ENCODE measurements at regions not wholly inside any gene's neighbourhood (a gene's known extent, or its start where the extent isn't known, plus 50 kb on each side); places are given as distances from the start of the nearest gene placed in this dataset.

DNA sequence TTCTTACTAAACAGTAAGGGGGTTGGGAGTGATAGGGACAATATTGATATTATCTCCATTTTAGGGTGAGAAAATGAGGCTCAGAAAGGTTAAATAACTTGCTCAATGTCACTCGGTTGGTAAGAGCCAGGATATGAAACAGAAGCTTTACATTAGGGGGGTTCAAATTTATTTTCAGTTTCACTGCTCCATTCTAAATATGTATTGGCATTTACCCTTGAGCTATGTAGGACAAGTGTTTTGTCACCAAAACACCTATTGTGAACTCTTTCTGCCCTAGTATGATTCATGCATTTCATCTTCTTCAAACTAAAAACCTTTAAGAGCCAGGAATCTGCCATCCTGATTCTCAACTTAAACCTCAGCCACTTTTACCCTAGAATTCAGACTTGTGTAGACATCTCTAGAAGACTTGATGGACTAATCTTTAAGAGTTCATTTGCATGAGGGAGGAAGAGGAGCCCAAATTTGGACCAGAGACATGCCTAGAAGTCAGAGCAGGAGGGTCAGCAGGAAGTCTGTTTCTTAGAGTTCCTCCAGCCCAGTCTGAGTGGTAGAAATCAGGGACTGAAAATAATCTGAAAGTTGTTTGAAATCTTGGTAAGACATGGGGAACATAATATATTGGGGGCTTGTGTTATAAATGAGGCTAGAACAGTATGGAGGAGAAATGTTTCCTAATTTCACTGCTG is 129.4 kb upstream of the ATP5MC3 start:
- DNase-seq: no peak
- peaks cover 25% of the 10 kb centered on the region for H3K4me1 Mint-ChIP-seq
- H3K27ac Mint-ChIP-seq: no peak overlapping the region
- H3K4me3 Mint-ChIP-seq: no peak overlapping the region
- no peaks in the 10 kb centered on the region for H3K9me3 Mint-ChIP-seq
- no peak for TF ChIP-seq CTCF (IDR thresholded peaks at IDR 0.05)
- peaks cover 45% of the 10 kb centered on the region for H3K27me3 Mint-ChIP-seq (ENCODE audit: low read depth, poor library complexity)
- H3K36me3 Mint-ChIP-seq (ENCODE audit: low read depth): no peaks in the 10 kb centered on the region

DNA sequence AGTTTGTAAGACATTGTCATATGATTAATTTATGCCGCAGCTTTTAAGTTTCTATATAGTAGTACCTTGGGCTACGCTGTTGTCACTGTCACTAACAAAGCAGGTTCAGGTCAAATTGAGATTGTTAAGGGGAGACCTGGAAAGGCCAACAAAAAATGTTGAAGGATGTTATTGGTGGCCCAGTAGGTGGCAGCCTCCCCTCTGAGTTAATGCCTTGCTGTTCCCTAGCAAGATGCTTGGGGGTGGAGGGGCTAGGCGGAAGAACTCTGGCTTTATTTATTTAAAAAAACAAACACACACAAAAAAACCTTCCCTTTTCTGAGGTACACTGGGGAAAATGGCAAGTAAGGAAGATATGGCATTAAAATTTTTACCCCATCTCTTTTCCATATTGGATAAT is 128.3 kb upstream of the ATP5MC3 start:
- H3K9me3 Mint-ChIP-seq: no peaks in the 10 kb centered on the region
- peak; percentile 59 for TF ChIP-seq CTCF (IDR thresholded peaks at IDR 0.05)
- no peak overlapping the region for H3K4me3 Mint-ChIP-seq
- peaks cover 45% of the 10 kb centered on the region for H3K27me3 Mint-ChIP-seq (ENCODE audit: low read depth, poor library complexity)
- no peaks in the 10 kb centered on the region for H3K36me3 Mint-ChIP-seq (ENCODE audit: low read depth)
- peaks cover 25% of the 10 kb centered on the region for H3K4me1 Mint-ChIP-seq
- DNase-seq: peak; percentile 44
- no peak overlapping the region for H3K27ac Mint-ChIP-seq

DNA sequence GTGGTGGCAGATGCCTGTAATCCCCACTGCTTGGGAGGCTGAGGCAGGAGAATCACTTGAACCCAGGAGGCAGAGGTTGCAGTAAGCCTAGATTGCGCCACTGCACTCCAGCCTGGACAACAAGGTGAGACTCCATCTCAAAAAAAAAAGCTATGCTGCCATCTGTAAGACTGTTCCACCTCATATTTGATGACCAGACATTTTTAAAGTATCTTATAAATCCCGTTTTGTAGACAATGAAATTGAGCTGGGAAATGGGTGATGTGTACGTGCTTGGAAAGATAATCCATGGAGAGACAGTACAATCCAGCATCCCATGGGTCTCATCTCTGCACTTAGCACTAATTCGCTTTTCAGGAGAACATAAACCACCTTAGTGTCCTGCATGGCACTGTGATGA is 126.5 kb upstream of the ATP5MC3 start:
- H3K36me3 Mint-ChIP-seq (ENCODE audit: low read depth): no peaks in the 10 kb centered on the region
- no peaks in the 10 kb centered on the region for H3K9me3 Mint-ChIP-seq
- peaks cover 46% of the 10 kb centered on the region for H3K27me3 Mint-ChIP-seq (ENCODE audit: low read depth, poor library complexity)
- no peak for TF ChIP-seq CTCF (IDR thresholded peaks at IDR 0.05)
- H3K27ac Mint-ChIP-seq: no peak overlapping the region
- no peak overlapping the region for H3K4me3 Mint-ChIP-seq
- no peak for DNase-seq
- H3K4me1 Mint-ChIP-seq: peaks cover 25% of the 10 kb centered on the region

DNA sequence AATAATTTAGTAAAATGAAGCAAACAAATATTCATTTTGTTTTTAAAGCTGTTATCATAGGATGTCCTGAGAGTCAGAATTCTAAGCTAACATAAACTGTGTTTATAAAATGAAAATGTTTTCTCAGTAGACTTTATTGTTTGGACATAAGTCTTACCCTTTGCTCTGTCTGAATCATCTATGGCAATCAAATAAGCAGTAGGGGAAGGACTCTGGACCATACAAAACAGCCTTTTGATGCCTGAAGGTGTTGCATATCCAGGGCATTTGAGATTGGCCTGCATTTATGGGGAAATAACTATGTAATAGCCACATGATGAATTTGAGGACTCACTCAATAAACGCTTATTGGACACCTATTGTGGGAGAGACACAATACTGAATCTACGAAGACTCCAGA is 123.0 kb upstream of the ATP5MC3 start:
- no peak overlapping the region for H3K27ac Mint-ChIP-seq
- H3K27me3 Mint-ChIP-seq (ENCODE audit: low read depth, poor library complexity): peaks cover 39% of the 10 kb centered on the region
- H3K36me3 Mint-ChIP-seq (ENCODE audit: low read depth): no peaks in the 10 kb centered on the region
- no peak overlapping the region for H3K4me3 Mint-ChIP-seq
- DNase-seq: no peak
- no peak for TF ChIP-seq CTCF (IDR thresholded peaks at IDR 0.05)
- H3K9me3 Mint-ChIP-seq: no peaks in the 10 kb centered on the region
- peaks cover 14% of the 10 kb centered on the region for H3K4me1 Mint-ChIP-seq

DNA sequence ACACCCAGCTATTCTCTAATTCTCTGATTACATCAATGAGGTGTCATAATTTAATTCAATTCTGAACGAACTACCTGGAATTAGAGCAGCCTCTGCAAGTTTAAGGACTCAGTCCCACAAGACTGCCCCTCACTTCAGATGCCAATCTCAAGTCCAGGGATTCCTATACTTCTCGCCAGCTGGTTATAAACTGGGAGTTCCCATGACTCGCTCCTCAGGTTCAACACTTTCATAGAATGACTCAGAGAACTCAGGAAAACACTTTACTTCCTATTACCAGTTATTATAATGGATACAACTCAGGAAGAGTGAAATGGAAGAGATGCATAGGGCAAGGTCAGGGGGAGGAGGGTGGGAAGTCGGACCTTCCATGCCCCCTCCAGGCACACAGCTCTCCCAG is 112.3 kb upstream of the ATP5MC3 start:
- Mint-ChIP-seq H3K27ac (no peak overlapping the region), H3K36me3 (ENCODE audit: low read depth) (no peaks in the 10 kb centered on the region), H3K4me1 (no peaks in the 10 kb centered on the region), H3K27me3 (ENCODE audit: low read depth, poor library complexity) (peaks cover 12% of the 10 kb centered on the region), H3K4me3 (no peak overlapping the region), H3K9me3 (peaks cover 17% of the 10 kb centered on the region)
- no peak for TF ChIP-seq CTCF (IDR thresholded peaks at IDR 0.05)
- no peak for DNase-seq

GRCh38 chr2:175293195-175293594 is 111.7 kb upstream of the ATP5MC3 start:
- Mint-ChIP-seq H3K36me3 (ENCODE audit: low read depth) (no peaks in the 10 kb centered on the region), H3K9me3 (peaks cover 16% of the 10 kb centered on the region), H3K4me3 (no peak overlapping the region), H3K27ac (no peak overlapping the region), H3K27me3 (ENCODE audit: low read depth, poor library complexity) (peaks cover 12% of the 10 kb centered on the region), H3K4me1 (no peaks in the 10 kb centered on the region)
- DNase-seq: no peak
- TF ChIP-seq CTCF (IDR thresholded peaks at IDR 0.05): no peak

Measured in nephron progenitor cell (in vitro differentiated cells).